Astrocyte of the cerebellum (primary cell): ENCODE measurements at regions not wholly inside any gene's neighbourhood (a gene's known extent, or its start where the extent isn't known, plus 50 kb on each side); places are given as distances from the start of the nearest gene placed in this dataset.
A peak's percentile ranks its signal among the peaks of the same experiment; 100 is the strongest.

Experiments used
- DNase-seq: peaks from one replicate; pipeline ENCODE4 v3.0.0-alpha.2; 2011; ENCODE audit warnings: low read depth
- H3K4me3 ChIP-seq: 2 replicates; pipeline ENCODE4 v1.5.1; 2011; ENCODE audit warnings: mild to moderate bottlenecking, low read depth, low read length, moderate library complexity
- CTCF ChIP-seq: IDR thresholded peaks from 2 replicates; pipeline ENCODE4 v1.5.1; 2012; ENCODE audit warnings: low read length, low read depth, moderate library complexity, mild to moderate bottlenecking; ENCODE audit errors: missing control alignments
- in situ Hi-C: cut with HindIII; loops from 2 replicates; pipeline ENCODE4 v1.10.0; 2017; ENCODE audit warnings: low sequenced_read_pairs

DNA sequence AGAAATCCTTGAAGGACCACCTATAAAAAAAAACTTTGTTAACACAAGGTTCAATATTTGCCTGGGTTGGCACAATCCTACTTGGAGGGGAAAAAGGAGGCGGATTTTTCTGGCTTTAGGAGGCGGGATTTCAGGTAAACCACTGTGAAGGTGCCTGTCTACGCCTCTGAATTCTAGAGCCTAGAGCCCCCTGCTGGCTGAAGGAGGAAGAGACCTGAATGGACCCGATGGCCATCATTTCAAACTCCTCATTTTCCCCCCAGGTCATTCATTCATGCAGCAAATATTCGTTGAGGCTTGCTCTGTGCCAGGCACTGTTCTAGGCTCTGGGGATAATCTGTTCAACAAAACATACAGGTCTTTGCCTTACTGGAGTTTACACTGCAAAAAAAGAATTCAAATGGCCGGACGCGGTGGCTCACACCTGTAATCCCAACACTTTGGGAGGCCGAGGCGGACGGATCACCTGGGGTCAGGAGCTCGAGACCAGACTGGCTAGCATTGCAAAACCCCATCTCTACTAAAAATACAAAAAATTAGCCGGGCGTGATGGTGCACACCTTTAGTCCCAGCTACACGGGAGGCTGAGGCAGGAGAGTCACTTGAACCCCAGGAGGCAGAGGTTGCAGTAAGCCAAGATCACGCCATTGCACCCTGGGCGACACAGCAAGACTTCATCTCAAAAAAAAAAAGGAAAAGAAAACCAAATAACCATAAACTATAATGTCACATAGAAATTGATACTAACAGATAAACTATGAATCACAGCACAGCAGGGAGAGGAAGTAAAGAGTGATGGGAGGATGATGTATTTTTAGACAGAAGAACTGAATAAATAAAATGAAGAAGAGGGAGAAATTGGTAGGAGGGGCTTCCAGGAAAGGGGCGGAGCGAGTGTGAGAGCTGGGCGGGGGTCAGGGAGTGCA is 90.1 kb upstream of the NFE2L3 start:
- no peak for DNase-seq
- in situ Hi-C loops, result no loop called here
- TF ChIP-seq CTCF, result peak; percentile 82
- no peak overlapping the region for H3K4me3 ChIP-seq

DNA sequence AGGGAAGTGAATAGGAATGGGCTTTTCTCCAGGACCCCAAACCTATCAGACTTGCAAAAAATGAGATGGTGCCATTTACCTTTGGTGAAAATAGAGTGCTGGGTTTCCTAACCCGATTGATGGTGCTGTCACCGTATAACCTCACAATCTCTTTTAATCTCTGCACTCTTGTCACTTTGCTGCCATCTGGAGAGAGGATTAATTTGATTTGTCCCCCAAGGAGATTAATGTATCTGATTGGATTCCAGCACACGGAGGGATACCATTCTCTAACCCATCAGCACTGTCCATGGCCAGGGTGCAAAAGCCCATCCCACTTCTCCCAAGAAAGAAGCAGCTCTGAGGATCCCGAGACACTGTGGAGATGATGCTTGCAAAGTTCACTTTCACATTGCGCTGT is 86.3 kb upstream of the NFE2L3 start:
- no peak for TF ChIP-seq CTCF
- no peak overlapping the region for H3K4me3 ChIP-seq
- in situ Hi-C loops, result no loop called here
- no peak for DNase-seq

DNA sequence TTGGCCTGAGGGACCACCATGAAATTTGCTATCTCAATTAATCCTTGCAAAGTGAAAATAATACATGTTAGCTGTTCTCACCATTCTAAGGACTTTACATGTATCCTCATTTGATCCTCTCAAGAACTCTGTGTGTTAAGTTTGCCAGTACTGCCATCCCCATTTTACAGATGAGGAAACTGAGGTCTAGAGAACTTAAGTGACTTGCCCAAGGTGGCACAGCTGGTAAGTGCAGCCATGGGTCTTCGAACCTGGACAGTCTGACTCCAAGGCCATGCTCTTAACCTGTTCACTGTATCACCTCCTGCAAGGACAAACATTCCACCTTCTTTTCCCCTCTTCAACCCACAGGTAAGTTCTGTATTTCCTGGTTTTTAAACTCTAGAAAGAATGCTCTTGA is 85.3 kb upstream of the NFE2L3 start:
- H3K4me3 ChIP-seq, result no peak overlapping the region
- in situ Hi-C loops, result no loop called here
- TF ChIP-seq CTCF, result no peak
- no peak for DNase-seq

DNA sequence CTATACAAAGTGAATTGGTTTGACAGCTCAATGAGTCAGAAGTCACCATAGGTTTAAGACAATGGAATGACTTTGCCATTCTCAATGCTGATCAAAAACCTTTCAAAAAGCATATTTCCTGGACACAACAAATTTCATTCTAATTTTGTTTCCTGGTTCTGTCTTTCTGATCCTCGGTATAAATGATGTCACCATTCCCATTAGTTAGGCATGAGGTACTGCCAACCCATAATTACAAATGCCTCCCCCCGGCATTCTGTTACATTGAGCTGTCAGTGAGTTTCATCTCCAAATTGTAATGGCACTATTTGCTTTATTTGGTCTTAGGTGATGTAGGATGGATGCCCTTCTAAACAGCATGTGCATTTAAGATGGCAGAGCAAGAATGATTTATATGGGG is 81.7 kb upstream of the NFE2L3 start:
- no peak overlapping the region for H3K4me3 ChIP-seq
- DNase-seq, result no peak
- TF ChIP-seq CTCF, result no peak
- in situ Hi-C loops, result no loop called here

DNA sequence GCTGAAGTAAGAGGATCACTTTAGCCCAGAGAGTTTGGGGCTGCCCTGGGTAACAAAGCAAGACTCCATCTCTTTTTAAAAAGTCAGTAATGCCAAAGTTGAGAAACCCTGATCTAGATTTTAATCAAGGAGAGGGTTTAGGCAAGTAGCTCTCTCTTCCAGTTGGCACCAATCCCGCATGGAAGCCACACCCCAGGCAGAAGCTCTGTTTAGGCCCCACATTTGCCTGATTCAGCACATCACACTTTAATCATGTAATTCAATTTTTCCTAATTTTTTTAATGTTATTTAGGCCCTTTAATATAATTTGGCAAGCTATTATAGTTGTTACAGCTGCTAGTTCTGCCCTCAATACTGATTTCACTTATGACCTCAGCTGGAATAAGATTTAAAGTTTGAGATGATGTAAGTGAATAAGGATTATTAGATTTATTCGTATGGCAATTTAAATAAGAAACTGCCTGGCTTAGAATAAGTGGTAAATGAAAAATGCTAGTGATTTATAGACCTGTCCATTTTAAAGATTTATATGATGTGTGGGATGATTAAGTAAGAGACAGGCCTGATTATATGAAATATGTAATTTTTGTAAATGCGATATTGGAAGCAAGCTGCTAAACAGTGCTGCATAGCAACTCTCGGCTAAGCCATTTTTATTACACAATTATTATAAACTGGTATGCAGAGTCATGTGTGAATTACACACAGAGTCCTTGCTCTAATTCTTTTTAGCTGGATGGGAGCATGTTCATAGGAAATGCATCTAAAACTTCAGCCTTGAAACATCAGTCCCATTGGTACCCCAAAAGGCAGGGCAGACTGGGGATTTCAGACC is 80.2 kb upstream of the NFE2L3 start:
- no peak for TF ChIP-seq CTCF
- no peak overlapping the region for H3K4me3 ChIP-seq
- in situ Hi-C loops, result no loop called here
- DNase-seq, result no peak

GRCh38 chr7:26073041-26073440 is 79.0 kb upstream of the NFE2L3 start:
- no peak for TF ChIP-seq CTCF
- in situ Hi-C loops, result no loop called here
- DNase-seq, result no peak
- H3K4me3 ChIP-seq, result no peak overlapping the region
